Islet of Langerhans (tissue), 1 donor: ENCODE measurements at regions not wholly inside any gene's neighbourhood (a gene's known extent, or its start where the extent isn't known, plus 50 kb on each side); places are given as distances from the start of the nearest gene placed in this dataset.

Experiments
- FAIRE-seq: peaks from one replicate; lab custom pipeline; 2011; peaks lifted over from hg19 to GRCh38; lab: Jason Lieb, UNC

- no peak for FAIRE-seq
These were observed 78.1 kb upstream of the XYLT1 start for GRCh38 chr16:17548825-17549224.

GRCh38 chr16:17544785-17545184 lies 74.0 kb upstream of the XYLT1 start:
- FAIRE-seq: no peak

DNA sequence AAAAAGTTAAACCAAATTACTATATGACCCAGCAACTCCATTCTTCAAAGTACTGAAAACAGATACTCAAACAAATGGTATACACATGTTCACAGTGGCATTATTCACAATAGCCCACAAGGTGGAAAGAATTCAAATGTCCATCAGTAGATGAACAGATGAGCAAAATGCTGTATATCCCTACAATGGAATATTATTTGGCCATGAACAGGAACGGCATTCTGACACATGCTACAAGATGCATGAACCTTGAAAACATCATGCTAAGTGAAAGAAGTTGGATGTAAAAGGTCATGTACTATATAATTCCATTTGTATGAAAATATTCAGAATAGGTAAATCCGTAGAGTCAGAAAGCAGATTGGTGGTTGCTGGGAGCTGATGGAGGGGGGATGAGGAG lies 73.5 kb upstream of the XYLT1 start:
- FAIRE-seq: no peak

GRCh38 chr16:17543073-17543472 lies 72.3 kb upstream of the XYLT1 start:
- no peak for FAIRE-seq

GRCh38 chr16:17541324-17541723 lies 70.6 kb upstream of the XYLT1 start:
- no peak for FAIRE-seq

DNA sequence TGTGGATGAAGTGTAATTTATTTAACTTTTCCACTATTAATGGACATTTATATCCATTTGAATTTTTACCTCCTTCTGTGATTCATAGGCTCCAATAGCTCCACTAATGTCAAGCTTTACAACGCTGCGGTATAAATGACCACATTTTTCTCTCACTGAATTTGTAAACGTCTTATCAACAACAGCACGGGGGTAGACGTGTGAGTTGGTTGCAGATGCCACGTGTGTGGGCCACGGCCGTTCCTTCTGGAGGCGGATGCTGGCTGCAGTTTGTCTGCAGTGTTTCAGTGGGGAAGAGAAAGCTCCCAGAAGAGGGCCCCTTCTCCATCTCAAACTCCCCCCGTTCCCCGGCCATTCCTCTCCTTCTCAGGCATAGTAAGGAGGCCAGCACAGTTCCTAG lies 68.2 kb upstream of the XYLT1 start:
- no peak for FAIRE-seq

DNA sequence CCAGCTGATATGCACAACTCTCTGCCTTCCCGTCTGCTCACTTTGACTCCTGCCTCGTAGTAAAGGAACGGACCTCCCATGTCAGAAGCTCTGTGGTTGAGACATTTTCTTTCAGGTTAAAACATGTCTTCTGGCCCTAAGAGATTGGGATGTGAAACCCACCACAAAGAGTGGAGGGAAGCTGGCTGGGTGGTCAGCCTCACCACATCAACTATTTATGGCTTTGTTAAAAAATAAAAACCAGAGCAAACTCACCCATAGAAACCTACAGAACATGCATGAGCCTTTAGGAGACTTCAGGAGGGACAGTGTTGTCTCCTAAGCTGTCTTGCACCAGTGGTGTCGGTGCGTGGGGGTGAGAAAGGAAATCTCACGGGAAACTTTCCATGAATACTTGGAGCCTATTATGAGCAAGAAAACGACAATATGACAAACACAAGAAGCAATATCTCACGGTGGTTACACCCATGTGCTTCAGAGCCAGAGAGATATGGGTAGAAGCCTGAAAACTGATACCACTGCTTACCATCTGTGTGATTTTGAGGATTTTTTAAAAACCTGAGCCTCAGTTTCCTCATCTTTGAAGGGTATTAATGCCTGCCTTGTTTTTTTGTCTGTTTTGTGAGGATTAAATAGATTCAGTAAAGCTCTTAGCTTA lies 61.7 kb upstream of the XYLT1 start:
- FAIRE-seq: no peak

- no peak for FAIRE-seq
These were observed 59.4 kb upstream of the XYLT1 start for GRCh38 chr16:17529982-17530760.

DNA sequence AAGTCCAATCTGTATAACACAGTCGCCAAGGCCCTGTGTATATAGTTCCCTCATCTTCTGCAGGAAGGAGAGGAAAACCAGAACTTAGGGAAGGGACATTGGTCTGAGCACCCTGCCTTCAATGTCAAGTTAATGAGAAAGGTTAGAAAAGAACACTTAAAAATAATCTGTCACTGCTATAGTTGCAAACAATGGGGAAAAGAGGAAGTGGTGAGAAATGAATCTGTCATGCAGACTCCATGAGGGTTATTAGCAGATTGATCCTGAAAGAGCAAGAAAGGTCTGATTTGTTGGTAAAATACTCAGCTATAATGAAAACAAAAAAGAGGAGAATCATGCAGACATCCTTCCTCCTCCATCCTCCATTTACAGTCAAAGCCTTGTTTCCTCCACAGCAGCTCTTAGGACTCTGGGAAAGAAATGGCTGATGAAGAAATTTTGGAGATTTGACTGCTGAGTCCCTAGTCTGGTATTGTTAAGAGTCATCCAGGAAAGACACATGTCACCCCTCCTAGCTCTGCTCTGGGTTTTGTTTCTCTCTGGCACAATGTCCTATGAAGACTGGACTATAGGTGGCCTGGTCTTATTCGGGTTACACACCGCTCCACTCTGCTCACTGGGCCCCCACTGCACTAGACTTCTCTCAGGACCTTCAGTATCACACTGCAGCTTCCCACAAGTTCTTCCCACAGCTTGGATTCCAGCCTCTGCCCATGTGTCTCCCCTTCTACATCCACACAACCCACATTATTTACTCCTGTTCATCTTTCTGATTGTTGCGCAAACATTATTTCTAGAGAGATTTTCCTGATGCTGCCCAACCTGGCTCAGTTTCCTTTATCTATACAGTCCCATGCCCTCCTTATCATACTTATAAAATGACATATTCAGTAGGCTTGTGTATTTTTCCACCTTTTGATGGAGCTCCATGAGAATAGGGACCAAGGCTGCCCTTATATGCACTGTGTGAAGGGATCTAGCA lies 56.5 kb upstream of the XYLT1 start:
- no peak for FAIRE-seq

- no peak for FAIRE-seq
These were observed 53.9 kb upstream of the XYLT1 start for GRCh38 chr16:17524656-17525055.

DNA sequence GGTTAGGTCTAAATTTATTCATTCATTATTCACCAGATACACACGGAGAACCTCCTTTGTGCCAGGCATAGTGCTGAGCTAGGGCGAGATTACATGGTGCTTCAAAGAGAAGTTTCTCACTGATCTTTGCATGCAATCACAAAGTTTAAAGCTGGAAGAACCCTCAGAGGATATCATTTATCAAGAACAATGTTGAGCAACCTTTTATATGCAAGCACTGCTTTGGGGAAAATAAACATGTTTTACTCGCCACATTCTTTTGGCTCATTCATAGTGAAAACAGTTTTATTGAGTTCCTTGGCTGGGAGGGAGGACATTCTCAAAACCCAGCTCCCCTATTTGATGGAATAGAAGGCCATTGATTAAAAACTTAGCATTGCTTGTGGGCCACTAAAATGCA lies 49.8 kb upstream of the XYLT1 start:
- no peak for FAIRE-seq
